ENCODE measurements at regions not wholly inside any gene's neighbourhood (a gene's known extent, or its start where the extent isn't known, plus 50 kb on each side); places are given as distances from the start of the nearest gene placed in this dataset.

- DNase-seq (ENCODE audit: low read depth), result no peak
Observed at GRCh38 chr9:110059461-110059860, 148.5 kb downstream of the C9orf152 start.

GRCh38 chr9:110064803-110065202, 143.2 kb downstream of the C9orf152 start:
- no peak for DNase-seq (ENCODE audit: low read depth)

- no peak for DNase-seq (ENCODE audit: low read depth)
Observed at GRCh38 chr9:110065532-110065931, 142.4 kb downstream of the C9orf152 start.

- DNase-seq (ENCODE audit: low read depth), result no peak
Observed at GRCh38 chr9:110066929-110067716, 140.8 kb downstream of the C9orf152 start.

DNA sequence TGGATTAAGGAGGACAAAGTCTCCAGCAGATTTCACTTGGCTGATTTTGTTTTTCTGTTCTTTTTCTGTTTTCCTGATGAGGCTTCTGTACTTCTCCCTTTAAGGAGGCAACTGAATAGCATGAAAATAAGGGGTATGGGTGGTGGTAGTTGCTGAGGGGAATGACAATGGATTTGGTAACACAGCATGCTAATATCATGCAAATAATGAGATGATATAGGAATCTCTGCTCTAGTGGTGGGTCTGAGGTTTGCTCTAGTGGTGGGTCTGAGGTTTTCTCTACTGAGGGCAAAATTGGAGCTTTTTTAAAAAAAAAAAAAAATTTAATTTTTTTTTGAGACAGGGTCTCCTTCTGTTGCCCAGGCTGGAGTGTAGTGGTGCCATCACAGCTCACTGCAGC, 139.7 kb downstream of the C9orf152 start:
- DNase-seq (ENCODE audit: low read depth), result no peak

- DNase-seq (ENCODE audit: low read depth), result no peak
Observed at GRCh38 chr9:110069326-110070248, 138.4 kb downstream of the C9orf152 start.

GRCh38 chr9:110072597-110073355, 135.2 kb downstream of the C9orf152 start:
- no peak for DNase-seq (ENCODE audit: low read depth)

DNA sequence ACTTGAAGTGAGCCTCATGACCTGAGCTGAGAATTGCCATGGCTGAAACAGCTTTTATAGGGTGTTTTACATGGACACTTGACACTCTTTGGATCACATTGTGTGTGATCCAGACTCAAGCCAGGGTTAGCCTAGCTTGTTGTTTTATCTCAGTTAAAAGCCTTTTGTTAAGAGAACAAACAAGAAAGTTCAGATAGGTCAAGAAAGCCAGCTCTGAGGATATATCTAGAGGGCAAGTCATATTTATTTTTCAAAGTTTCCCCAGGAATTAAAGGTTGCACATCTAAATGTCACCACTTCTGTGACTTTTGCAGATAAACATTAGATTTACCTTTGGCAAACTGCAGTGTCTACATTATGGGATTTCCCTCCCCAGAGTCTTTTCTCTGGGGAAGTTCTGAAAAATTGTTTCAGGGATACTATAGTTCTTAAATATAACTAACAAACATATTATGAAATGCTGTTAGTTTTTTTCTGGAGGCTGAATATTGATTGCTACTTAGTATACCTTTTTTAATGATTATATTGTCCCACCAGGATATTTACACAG, 134.5 kb downstream of the C9orf152 start:
- DNase-seq (ENCODE audit: low read depth), result no peak

DNA sequence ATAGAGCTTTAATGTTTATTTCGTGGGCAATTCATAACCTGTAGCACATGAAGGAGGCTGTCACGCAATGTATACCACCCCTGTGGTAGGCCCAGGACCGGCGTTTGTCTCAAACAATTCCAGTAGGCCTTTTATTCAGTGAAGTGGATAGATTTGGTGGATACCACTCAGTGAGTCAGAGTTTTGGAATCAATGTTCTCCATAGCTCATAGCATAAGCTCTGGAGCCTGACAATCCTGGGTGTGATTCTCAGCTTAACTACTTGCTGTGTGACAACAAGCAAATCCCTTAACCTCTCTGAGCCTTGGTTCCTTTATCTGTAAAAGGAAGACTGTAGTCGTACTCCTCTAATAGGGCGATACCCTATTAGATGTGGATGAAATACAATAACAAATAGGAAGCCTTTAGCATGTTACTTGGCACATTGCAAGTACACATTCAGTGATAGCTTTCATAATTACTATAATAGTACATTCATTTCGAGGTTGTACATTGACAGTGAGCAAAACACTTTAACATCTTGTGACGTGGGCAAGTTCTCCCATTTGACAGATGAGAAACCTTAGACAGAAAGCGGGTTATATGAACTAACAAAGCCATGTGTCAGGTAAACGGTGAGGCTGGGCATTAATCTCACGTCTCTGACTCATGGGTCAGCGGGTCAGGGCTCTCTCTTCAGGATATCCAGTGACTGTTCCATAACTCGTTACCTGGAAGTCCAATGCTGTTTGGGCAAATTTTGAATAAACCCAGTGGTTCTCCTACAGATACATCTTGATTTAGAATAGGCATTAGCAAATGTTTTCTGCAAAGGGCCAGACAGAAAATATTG, 130.8 kb downstream of the C9orf152 start:
- DNase-seq (ENCODE audit: low read depth), result no peak

GRCh38 chr9:110077925-110078324, 130.0 kb downstream of the C9orf152 start:
- no peak for DNase-seq (ENCODE audit: low read depth)

- no peak for DNase-seq (ENCODE audit: low read depth)
Observed at GRCh38 chr9:110078604-110079003, 129.4 kb downstream of the C9orf152 start.

DNA sequence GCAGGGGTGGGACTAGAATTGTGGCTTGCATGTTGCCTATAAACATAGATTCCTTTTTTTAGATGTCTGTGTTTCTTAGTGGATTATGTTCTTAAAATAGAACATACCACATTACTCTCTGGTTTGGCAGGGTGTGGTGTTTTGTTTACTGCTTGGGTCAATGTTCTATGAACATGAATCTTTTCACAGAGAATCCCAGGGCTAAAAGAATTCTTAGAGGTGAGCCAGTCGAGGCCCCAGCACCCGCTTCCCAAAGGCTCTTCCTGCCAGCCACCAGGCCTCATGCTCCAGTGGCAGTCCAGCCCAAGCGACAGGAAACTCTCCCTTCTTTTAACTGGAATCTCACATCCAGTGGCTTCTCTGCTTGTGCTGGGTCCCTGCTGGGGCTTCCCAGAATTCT, 126.6 kb downstream of the C9orf152 start:
- DNase-seq (ENCODE audit: low read depth), result no peak

GRCh38 chr9:110083866-110084265, 124.1 kb downstream of the C9orf152 start:
- DNase-seq (ENCODE audit: low read depth), result no peak

GRCh38 chr9:110086537-110086936, 121.4 kb downstream of the C9orf152 start:
- no peak for DNase-seq (ENCODE audit: low read depth)

GRCh38 chr9:110087605-110088004, 120.4 kb downstream of the C9orf152 start:
- no peak for DNase-seq (ENCODE audit: low read depth)

- no peak for DNase-seq (ENCODE audit: low read depth)
Observed at GRCh38 chr9:110088099-110088498, 119.9 kb downstream of the C9orf152 start.

DNA sequence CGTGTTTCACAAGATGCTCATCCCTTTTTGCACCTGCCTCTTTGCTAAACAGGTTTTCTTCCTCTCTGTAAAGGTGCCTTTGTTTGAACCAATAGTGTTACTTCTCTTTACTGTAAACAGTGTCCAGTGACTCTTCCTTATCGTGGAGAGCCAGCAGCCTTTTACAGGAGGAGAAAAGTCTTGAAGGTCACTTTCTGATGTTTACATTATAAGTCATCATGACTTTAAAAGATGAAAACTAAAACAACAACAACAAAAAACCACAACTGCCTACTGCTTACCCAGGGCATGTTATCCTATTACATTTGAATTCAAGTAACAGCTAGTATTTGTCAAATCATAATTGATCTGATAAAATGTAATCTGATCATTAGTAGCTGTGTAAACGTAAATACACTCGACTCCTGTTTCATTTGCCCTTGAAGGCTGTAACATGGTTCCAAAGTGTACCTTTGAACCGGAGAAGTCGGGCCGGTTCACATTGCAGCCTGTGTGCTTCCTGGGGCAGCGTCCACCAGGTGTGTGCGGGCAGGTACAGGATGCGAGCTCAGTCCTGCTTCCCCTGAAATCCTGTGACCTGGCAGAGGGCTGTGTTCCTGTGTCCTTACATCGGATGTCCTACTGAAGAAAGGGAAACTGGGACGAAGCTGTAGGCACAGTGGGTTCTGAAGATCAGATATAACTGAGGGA, 118.1 kb downstream of the C9orf152 start:
- no peak for DNase-seq (ENCODE audit: low read depth)

- DNase-seq (ENCODE audit: low read depth), result no peak
Observed at GRCh38 chr9:110092792-110093191, 115.2 kb downstream of the C9orf152 start.

GRCh38 chr9:110093417-110093816, 114.5 kb downstream of the C9orf152 start:
- DNase-seq (ENCODE audit: low read depth), result no peak

- no peak for DNase-seq (ENCODE audit: low read depth)
Observed at GRCh38 chr9:110093871-110094270, 114.1 kb downstream of the C9orf152 start.
